Vagina (tissue), 2 donors: ENCODE measurements at regions not wholly inside any gene's neighbourhood (a gene's known extent, or its start where the extent isn't known, plus 50 kb on each side); places are given as distances from the start of the nearest gene placed in this dataset.

ENCODE experiments used
- CTCF ChIP-seq, 3 experiments: fragments of 450-650 bp in 2 of 3; fragments of 200-600 bp in 1 of 3; sonication (generic) in 1 of 3; IDR thresholded peaks; one replicate each; pipeline ENCODE4 v1.5.1; 2017 to 2019; ENCODE audit warnings: antibody characterized with exemption in 3 of 3, mild to moderate bottlenecking in 2 of 3, moderate library complexity in 2 of 3
- POLR2A ChIP-seq, 2 donors: fragments of 450-650 bp; IDR thresholded peaks; one replicate each; pipeline ENCODE4 v1.6.1; 2017; ENCODE audit warnings: antibody characterized with exemption in 2 of 2, mild to moderate bottlenecking in 2 of 2, moderate library complexity in 2 of 2
- POLR2AphosphoS5 ChIP-seq, 2 donors: sonication (generic); formaldehyde crosslinking; IDR thresholded peaks; one replicate each; pipeline ENCODE4 v1.9.0; 2017; ENCODE audit warnings: antibody characterized with exemption in 2 of 2, mild to moderate bottlenecking in 2 of 2, low read depth in 1 of 2; ENCODE audit not compliant: insufficient read depth in 1 of 2

GRCh38 chr15:93497291-93497690 lies 408.3 kb upstream of the RGMA start:
- TF ChIP-seq CTCF (IDR thresholded peaks at IDR 0.05) (no peak), POLR2A (IDR thresholded peaks at IDR 0.05) (no peak), POLR2AphosphoS5 (IDR thresholded peaks at IDR 0.05; ENCODE audit: insufficient read depth in 1 of 2, low read depth in 1 of 2) (no peak)
